HCT116 (cell line): ENCODE measurements at regions not wholly inside any gene's neighbourhood (a gene's known extent, or its start where the extent isn't known, plus 50 kb on each side); places are given as distances from the start of the nearest gene placed in this dataset.

Experiments
- ATAC-seq: fragments of 200-7000 bp; cut with Tn5 transposase; 2 replicates; pipeline ENCODE4 v1.9.1; 2020; ENCODE audit warnings: mild to moderate bottlenecking, moderate library complexity
- BruUV-seq: library from RNA; stranded (reverse); fragments of 400-500 nt; replicated peaks from 2 replicates; lab custom pipeline; 2021; lab: Mats Ljungman, UMichigan
- CTCF ChIA-PET: fragments of 300-600 bp; sonication (Branson Sonifier 250); formaldehyde crosslinking; loops from one replicate; lab custom pipeline; 2021; ENCODE audit warnings: antibody characterized with exemption; lab: Charles Lee
- POLR2A ChIA-PET: fragments of 300-600, 350-600 bp; sonication (Branson Sonifier 250); formaldehyde crosslinking; loops from one replicate; lab custom pipeline; 2021; ENCODE audit warnings: antibody characterized with exemption; lab: Charles Lee
- RAD21 ChIA-PET, 2 experiments: fragments of 300-600 bp; sonication (Branson Sonifier 250); formaldehyde crosslinking; loops; one replicate each; lab custom pipeline; 2023; ENCODE audit warnings: low total read pairs in 2 of 2; ENCODE audit not compliant: uncharacterized antibody in 2 of 2, unreplicated experiment in 2 of 2, low non-redundant PET in 1 of 2; lab: Charles Lee
- DNase-seq: peaks from one replicate; pipeline ENCODE4 v3.0.0-alpha.2; 2010; ENCODE audit warnings: low read depth, low spot score
- H2AFZ ChIP-seq: fragments of 200-600 bp; shearing (Covaris generic), sonication (generic); 2 replicates; pipeline ENCODE4 v1.6.1; 2017; ENCODE audit warnings: low read depth, mixed run types, mixed read lengths, antibody characterized with exemption, low read length; ENCODE audit not compliant: poor library complexity, severe bottlenecking
- H3K27ac ChIP-seq: 2 replicates; pipeline ENCODE4 v1.5.1; 2012; ENCODE audit warnings: low read depth, low read length
- H3K27me3 ChIP-seq: fragments of 200-600 bp; sonication (generic); 2 replicates; pipeline ENCODE4 v1.6.1; 2016; ENCODE audit warnings: mixed run types, low read length, mixed read lengths; ENCODE audit not compliant: insufficient read depth
- H3K36me3 ChIP-seq, 2 experiments: fragments of 200-500 bp in 1 of 2; fragments of 200-600 bp in 1 of 2; sonication (Bioruptor generic) in 1 of 2; sonication (generic) in 1 of 2; 2 replicates each; pipeline versions ENCODE4 v1.5.1 to v1.6.1; 2014 to 2016; ENCODE audit warnings: low read length in 2 of 2, inconsistent platforms in 1 of 2, mixed read lengths in 1 of 2, mixed run types in 1 of 2; ENCODE audit not compliant: insufficient read depth in 2 of 2, control insufficient read depth in 1 of 2
- H3K4me1 ChIP-seq, 2 experiments: fragments of 200-600 bp in 1 of 2; sonication (generic) in 1 of 2; 2 replicates each; pipeline versions ENCODE4 v1.5.1 to v1.6.1; 2012 to 2017; ENCODE audit warnings: low read length in 2 of 2, inconsistent platforms in 1 of 2, mild to moderate bottlenecking in 1 of 2, mixed read lengths in 1 of 2, mixed run types in 1 of 2, moderate library complexity in 1 of 2; ENCODE audit not compliant: insufficient read depth in 2 of 2, control insufficient read depth in 1 of 2
- H3K4me2 ChIP-seq: fragments of 200-600 bp; sonication (generic); 2 replicates; pipeline ENCODE4 v1.6.1; 2017; ENCODE audit warnings: mixed run types, low read length, mixed read lengths
- H3K4me3 ChIP-seq, 2 experiments: fragments of 200-600 bp in 1 of 2; sonication (generic) in 1 of 2; replicated peaks in 1 of 2; 2 replicates each; pipeline ENCODE4 v1.5.1; 2011 to 2016; ENCODE audit warnings: low read length in 2 of 2, control low read depth in 1 of 2, low read depth in 1 of 2, mild to moderate bottlenecking in 1 of 2, mixed read lengths in 1 of 2, mixed run types in 1 of 2
- H3K79me2 ChIP-seq: fragments of 200-600 bp; sonication (generic); 2 replicates; pipeline ENCODE4 v1.6.1; 2017; ENCODE audit warnings: mild to moderate bottlenecking, mixed run types, low read length, moderate library complexity, mixed read lengths; ENCODE audit not compliant: insufficient read depth
- H3K9ac ChIP-seq: fragments of 200-600 bp; sonication (generic); 2 replicates; pipeline ENCODE4 v1.6.1; 2016; ENCODE audit warnings: low read length, mixed read lengths
- H3K9me2 ChIP-seq: fragments of 200-600 bp; sonication (generic), shearing (Covaris generic); 2 replicates; pipeline ENCODE4 v1.6.1; 2017; ENCODE audit warnings: mixed run types, mild to moderate bottlenecking, moderate library complexity; ENCODE audit not compliant: insufficient read depth
- H3K9me3 ChIP-seq, 2 experiments: fragments of 200-500 bp in 1 of 2; fragments of 200-600 bp in 1 of 2; sonication (Bioruptor generic) in 1 of 2; sonication (generic) in 1 of 2; 2 replicates each; pipeline ENCODE4 v1.6.1; 2014 to 2017; ENCODE audit warnings: low read length in 2 of 2, mixed read lengths in 2 of 2, inconsistent platforms in 1 of 2, low read depth in 1 of 2, mild to moderate bottlenecking in 1 of 2, mixed run types in 1 of 2, moderate library complexity in 1 of 2; ENCODE audit not compliant: control insufficient read depth in 1 of 2, insufficient read depth in 1 of 2
- H4K20me1 ChIP-seq: fragments of 200-600 bp; sonication (generic), shearing (Covaris generic); 2 replicates; pipeline ENCODE4 v1.6.1; 2017; ENCODE audit warnings: mixed run types, mild to moderate bottlenecking, moderate library complexity; ENCODE audit not compliant: insufficient read depth
- ATF3 ChIP-seq: IDR thresholded peaks from 2 replicates; pipeline ENCODE4 v1.6.1; 2012
- CBX3 ChIP-seq: IDR thresholded peaks from 2 replicates; pipeline ENCODE4 v1.6.1; 2012; ENCODE audit warnings: low read depth
- CTCF ChIP-seq, 3 experiments: fragments of 200-600 bp in 1 of 3; sonication (generic) in 1 of 3; IDR thresholded peaks in 2 of 3; conservative IDR thresholded peaks in 1 of 3; 2 replicates each; pipeline ENCODE4 v1.5.1; 2012 to 2017; ENCODE audit warnings: low read depth in 2 of 3, low read length in 2 of 3, antibody characterized with exemption in 1 of 3, borderline replicate concordance in 1 of 3, control low read depth in 1 of 3, mild to moderate bottlenecking in 1 of 3, mixed read lengths in 1 of 3, mixed run types in 1 of 3, moderate library complexity in 1 of 3; ENCODE audit not compliant: insufficient read depth in 1 of 3
- EZH2 ChIP-seq: fragments of 200-600 bp; sonication (generic); IDR thresholded peaks from 2 replicates; pipeline ENCODE4 v1.6.1; 2017; ENCODE audit warnings: antibody characterized with exemption, mixed run types
- EZH2phosphoT487 ChIP-seq: fragments of 200-600 bp; IDR thresholded peaks from 2 replicates; pipeline ENCODE4 v1.6.1; 2018; ENCODE audit warnings: antibody characterized with exemption, borderline replicate concordance
- FOSL1 ChIP-seq: IDR thresholded peaks from 2 replicates; pipeline ENCODE4 v1.6.1; 2012; ENCODE audit warnings: low read depth
- MAX ChIP-seq: IDR thresholded peaks from 2 replicates; pipeline ENCODE4 v1.6.1; 2012
- POLR2A ChIP-seq: IDR thresholded peaks from 2 replicates; pipeline ENCODE4 v1.7.0; 2011; ENCODE audit warnings: borderline replicate concordance; ENCODE audit not compliant: insufficient read depth, insufficient read length; ENCODE audit errors: extremely low read depth
- POLR2AphosphoS5 ChIP-seq: IDR thresholded peaks from 2 replicates; pipeline ENCODE4 v1.6.1; 2011; ENCODE audit warnings: mild to moderate bottlenecking, low read depth, low read length, moderate library complexity
- SP1 ChIP-seq: IDR thresholded peaks from 2 replicates; pipeline ENCODE4 v1.6.1; 2012; ENCODE audit warnings: low read depth
- SRF ChIP-seq: IDR thresholded peaks from 2 replicates; pipeline ENCODE4 v1.6.1; 2012; ENCODE audit warnings: low read depth
- ZFX ChIP-seq: fragments of 450-650 bp; IDR thresholded peaks from 2 replicates; pipeline ENCODE4 v1.6.1; 2017
- ZNF274 ChIP-seq: fragments of 200-500 bp; sonication (Bioruptor generic); IDR thresholded peaks from 2 replicates; pipeline ENCODE4 v1.6.1; 2014; ENCODE audit warnings: mild to moderate bottlenecking, low read depth, low read length, inconsistent platforms
- intact Hi-C: fragments of 100-400 bp; cut with micrococcal nuclease; formaldehyde crosslinking; loops from 2 replicates; pipeline ENCODE4 v1.10.0; 2022
- TF ChIP-seq, protein P1 (sequence below): IDR thresholded peaks from 2 replicates; pipeline ENCODE4 v1.6.1; 2011; ENCODE audit warnings: mild to moderate bottlenecking, low read length, moderate library complexity; ENCODE audit not compliant: insufficient replicate concordance; ENCODE audit errors: extremely low read depth

- H3K36me3 ChIP-seq, result no peaks in the 10 kb centered on the region
- no peak overlapping the region for H2AFZ ChIP-seq
- no peak overlapping the region for H3K9ac ChIP-seq
- no peaks in the 10 kb centered on the region for H3K4me1 ChIP-seq
- no peak overlapping the region for H3K4me3 ChIP-seq
- peaks cover 4 to 11% of the 10 kb centered on the region in 2 experiments; a peak in 2 of 4 replicates for H3K9me3 ChIP-seq
- no peaks in the 10 kb centered on the region for H3K27me3 ChIP-seq
- CTCF ChIA-PET, result no interaction called here
- no TSS peak for BruUV-seq
- RAD21 ChIA-PET, result no interaction called here
- intact Hi-C loops, result no loop called here
- H3K27ac ChIP-seq, result no peak overlapping the region
- POLR2A ChIA-PET, result no interaction called here
- ATAC-seq, result no peak
- no peaks in the 10 kb centered on the region for H3K79me2 ChIP-seq
- no peaks in the 10 kb centered on the region for H4K20me1 ChIP-seq
- no peak for DNase-seq
- no peaks in the 10 kb centered on the region for H3K9me2 ChIP-seq
- H3K4me2 ChIP-seq, result no peak overlapping the region
- TF ChIP-seq ZFX, result no peak
- no peak for TF ChIP-seq CBX3
- TF ChIP-seq, all 23 proteins: peak for 0
These were observed 427.8 kb downstream of the CDH9 start for GRCh38 chr5:26610577-26610976.

- no peak for ATAC-seq
- Histone ChIP-seq H3K4me1 (no peaks in the 10 kb centered on the region), H3K4me2 (no peak overlapping the region), H3K79me2 (no peaks in the 10 kb centered on the region), H3K4me3 (no peak overlapping the region), H3K9me2 (no peaks in the 10 kb centered on the region), H3K27ac (no peak overlapping the region), H4K20me1 (no peaks in the 10 kb centered on the region), H3K9ac (no peak overlapping the region), H2AFZ (no peak overlapping the region), H3K27me3 (no peaks in the 10 kb centered on the region), H3K9me3 (peaks cover 6 to 17% of the 10 kb centered on the region in 2 experiments; a peak in 2 of 4 replicates), H3K36me3 (no peaks in the 10 kb centered on the region)
- RAD21 ChIA-PET, result no interaction called here
- POLR2A ChIA-PET, result no interaction called here
- intact Hi-C loops, result no loop called here
- no TSS peak for BruUV-seq
- CTCF ChIA-PET, result no interaction called here
- DNase-seq, result no peak
- TF ChIP-seq CTCF (IDR thresholded peaks at IDR 0.05 in 2 of 3, conservative IDR thresholded peaks at IDR 0.05 in 1 of 3; ENCODE audit: borderline replicate concordance in 1 of 3, insufficient read depth in 1 of 3, low read depth in 2 of 3, low read length in 2 of 3), result no peak
- TF ChIP-seq ZFX, result no peak
- TF ChIP-seq SP1, result no peak
- TF ChIP-seq FOSL1, result no peak
- TF ChIP-seq POLR2AphosphoS5, result no peak
- no peak for TF ChIP-seq ATF3
- TF ChIP-seq EZH2, result no peak
- no peak for TF ChIP-seq MAX
- TF ChIP-seq, protein P1, sequence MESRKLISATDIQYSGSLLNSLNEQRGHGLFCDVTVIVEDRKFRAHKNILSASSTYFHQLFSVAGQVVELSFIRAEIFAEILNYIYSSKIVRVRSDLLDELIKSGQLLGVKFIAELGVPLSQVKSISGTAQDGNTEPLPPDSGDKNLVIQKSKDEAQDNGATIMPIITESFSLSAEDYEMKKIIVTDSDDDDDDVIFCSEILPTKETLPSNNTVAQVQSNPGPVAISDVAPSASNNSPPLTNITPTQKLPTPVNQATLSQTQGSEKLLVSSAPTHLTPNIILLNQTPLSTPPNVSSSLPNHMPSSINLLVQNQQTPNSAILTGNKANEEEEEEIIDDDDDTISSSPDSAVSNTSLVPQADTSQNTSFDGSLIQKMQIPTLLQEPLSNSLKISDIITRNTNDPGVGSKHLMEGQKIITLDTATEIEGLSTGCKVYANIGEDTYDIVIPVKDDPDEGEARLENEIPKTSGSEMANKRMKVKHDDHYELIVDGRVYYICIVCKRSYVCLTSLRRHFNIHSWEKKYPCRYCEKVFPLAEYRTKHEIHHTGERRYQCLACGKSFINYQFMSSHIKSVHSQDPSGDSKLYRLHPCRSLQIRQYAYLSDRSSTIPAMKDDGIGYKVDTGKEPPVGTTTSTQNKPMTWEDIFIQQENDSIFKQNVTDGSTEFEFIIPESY, result no peak
- no peak for TF ChIP-seq SRF
- TF ChIP-seq POLR2A, result no peak
- TF ChIP-seq EZH2phosphoT487, result no peak
- TF ChIP-seq ZNF274, result no peak
These were observed 436.8 kb downstream of the CDH9 start for GRCh38 chr5:26601563-26601962.
